Stimulated activated CD4-positive, alpha-beta T cell treated with anti-CD3 and anti-CD28 coated beads, Interleukin-12 subunit alpha, Interleukin-12 subunit beta, amount 100 ng/mL, for 48 hours (primary cell): ENCODE measurements at regions not wholly inside any gene's neighbourhood (a gene's known extent, or its start where the extent isn't known, plus 50 kb on each side); places are given as distances from the start of the nearest gene placed in this dataset.

ENCODE experiments used
- DNase-seq, 3 donors: peaks; one replicate each; pipeline ENCODE4 v3.0.0-alpha.2; 2020; ENCODE audit warnings: low read depth in 2 of 3, low spot score in 1 of 3

DNA sequence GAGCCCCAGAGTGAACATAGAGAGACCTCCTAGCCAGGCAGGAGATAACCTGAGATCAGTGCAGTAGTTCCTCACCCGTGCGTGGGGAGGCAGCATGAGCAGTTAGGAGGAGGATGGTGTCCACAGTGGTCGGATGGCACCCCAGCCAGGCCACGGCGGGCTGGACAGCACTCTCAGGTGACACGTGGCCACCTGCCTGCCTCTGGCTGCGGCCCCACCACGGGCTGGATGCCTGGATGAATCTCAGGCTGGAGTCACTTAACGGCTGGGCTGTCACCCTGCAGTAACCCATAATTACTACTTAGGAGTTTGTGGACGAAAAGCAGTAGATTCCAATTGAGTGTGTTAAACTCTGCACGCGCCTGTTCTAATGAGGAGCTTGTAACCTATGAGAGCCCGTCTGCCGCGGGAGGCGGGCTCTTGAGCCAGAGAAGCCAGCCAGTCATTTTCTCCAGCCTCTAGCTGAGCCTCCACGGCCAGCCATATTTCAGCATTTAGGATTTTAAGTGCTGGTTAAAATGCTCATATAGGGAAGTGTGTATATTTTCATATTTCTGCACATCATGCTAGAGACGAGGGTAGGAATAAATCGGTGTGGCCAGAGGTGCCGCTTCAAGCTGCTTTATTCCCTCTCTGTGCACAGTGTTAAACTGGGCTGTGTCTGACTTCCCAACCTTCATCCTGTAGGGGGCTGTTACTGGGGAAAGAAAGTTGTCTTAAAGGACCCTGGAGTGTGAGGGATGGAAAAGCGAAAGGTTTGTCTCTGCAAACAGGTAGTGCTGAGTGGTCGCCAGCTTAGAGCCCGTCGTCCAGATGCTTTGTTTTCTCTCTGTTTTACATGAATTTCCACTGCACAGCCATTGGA, 144.0 kb downstream of the GLI2 start:
- DNase-seq = no peak

DNA sequence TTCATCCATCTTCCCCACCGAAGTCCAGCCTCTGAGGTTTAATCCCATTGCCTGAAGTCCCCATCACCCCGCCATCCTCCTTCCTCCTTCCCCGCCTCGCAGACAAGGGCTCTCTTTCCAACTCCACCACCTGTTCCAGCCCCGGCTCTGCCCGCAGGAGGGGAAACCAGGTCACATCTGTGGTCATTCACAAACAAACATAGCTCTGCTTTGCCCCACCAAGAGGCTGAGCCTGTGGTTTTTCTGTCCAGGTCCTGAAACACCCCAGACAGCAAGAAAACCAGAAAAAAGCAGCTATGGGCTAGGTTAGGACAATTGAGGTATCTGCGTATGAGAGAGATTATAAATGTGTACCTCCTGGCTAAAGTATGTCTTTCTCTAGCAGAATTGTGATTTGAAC, 144.7 kb downstream of the GLI2 start:
- DNase-seq = no peak

DNA sequence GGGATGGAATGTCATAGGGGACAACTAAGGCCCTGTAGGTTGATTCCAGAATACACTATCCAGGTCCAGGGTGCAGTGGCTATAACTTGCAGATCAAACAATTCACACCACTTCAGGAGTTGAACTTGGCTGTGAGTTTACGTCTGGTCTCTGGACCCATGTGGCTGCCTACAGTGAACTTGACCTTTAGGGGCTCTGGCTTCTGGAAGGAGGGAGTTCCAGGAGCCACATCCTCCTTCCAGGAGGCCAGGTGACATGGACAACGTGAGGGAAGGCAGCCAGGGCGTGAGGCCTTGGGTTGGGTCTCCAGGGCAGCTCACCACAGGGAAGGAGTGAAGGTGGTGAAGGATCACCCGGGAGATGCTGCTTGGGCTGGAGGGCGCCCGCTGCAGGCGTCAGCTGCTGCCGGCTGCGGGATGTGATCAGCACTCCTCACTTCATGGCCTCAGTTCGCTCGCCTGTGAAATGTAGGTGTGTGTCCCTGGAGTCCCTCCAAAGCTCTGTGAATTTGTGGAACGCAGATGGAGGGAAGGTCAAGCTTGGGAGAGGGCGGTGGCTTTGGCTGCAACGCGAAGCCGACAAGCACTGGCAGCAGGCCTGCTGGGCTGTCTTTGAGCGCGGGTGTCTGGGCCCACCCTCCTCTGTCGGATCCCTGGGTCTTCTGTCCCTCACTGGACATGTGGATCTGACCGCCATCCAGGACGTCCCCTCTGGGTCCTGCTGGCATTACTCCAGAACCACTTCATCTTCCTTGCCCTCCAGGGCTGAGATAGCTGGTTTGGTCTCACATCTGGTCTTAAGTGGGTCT, 146.5 kb downstream of the GLI2 start:
- no peak for DNase-seq

DNA sequence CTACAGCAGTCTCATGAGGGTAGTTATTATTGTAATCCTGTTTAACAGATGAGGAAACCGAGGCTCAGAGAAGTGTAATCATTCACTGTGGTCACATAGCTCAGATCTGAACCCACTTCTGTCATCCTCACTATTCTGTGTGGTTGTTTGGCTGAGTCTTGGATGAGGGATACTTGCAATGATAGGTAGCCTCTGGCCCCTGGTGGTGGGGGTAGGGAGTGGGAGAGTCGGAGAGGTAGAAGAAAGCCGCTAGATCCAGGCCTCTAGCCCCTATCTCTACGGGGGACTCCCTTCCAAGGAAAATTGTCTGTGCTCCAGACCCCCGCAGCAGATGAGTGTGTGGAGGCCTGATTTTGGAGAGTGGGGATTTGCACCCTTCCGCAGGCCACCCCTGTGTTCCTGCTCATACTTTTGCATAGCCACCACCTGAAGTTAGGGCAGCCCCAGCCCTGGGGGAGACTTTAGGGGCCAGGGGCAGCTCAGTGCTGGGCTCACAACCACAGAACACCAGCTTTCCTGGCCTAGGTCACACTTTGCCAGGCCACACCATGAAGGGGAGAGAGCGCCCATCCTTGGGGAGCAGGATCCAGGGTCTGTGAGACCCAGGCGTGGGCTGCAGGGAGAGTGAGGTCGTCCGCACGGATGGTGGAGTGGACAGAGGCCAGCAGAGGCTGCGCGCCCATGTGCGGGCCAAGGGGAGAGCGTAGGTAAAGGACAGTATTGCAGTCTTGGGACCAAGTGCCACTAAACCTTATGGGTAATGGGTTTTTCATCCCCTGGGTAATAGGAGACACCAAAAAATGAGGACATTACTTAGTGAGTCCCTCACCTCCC, 148.2 kb downstream of the GLI2 start:
- DNase-seq = no peak

- no peak for DNase-seq
Measured at GRCh38 chr2:120884472-120885290, 149.0 kb downstream of the GLI2 start.

GRCh38 chr2:120885321-120885720, 149.7 kb downstream of the GLI2 start:
- DNase-seq = no peak

DNA sequence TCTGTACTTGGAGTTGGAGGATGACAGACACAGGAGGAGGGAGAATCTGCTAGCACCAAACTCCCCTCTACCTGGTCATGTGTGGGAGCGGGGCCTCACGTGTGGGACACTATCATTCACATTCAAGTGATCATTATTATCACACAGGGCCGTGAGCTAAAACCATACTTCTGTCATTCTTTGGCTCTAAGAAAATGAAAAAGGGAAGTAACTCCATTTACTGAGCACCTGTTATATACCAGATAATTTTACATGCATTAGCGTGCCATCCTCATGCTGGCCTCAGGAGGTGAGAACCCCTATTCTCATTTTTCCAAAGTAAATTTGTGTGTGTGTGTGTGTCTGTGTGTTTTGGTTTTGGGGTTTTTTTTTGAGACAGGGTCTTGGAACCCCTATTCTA, 150.1 kb downstream of the GLI2 start:
- no peak for DNase-seq

GRCh38 chr2:120886534-120887319, 151.1 kb downstream of the GLI2 start:
- DNase-seq = no peak

- DNase-seq = no peak
Measured at GRCh38 chr2:120887320-120887697, 151.6 kb downstream of the GLI2 start.

DNA sequence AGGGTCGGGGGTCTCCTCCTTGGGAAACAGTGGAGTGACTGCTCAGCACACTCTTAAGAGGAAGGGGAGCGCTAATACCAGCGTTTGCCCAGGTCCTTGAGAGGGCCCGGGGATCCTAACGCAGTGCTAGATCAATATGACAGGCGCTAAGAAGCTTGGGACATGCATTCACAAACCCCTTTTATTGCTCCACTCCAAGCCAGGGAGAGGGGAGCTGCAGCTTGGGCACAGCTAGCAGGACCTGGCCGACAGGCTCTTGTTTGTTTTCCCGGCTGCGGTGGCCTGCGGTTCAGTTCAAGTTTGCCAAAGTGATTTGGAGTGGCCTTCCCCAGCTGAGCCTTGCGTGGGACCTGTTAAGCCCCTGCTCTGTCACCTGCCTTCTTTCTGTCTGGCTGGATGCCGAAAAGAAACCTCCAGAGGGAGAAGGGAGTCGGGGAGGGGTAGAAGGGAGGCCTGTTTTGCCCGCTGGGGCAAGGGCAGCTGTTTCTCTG, 152.1 kb downstream of the GLI2 start:
- DNase-seq = no peak

- no peak for DNase-seq
Measured at GRCh38 chr2:120888851-120889250, 153.2 kb downstream of the GLI2 start.

DNA sequence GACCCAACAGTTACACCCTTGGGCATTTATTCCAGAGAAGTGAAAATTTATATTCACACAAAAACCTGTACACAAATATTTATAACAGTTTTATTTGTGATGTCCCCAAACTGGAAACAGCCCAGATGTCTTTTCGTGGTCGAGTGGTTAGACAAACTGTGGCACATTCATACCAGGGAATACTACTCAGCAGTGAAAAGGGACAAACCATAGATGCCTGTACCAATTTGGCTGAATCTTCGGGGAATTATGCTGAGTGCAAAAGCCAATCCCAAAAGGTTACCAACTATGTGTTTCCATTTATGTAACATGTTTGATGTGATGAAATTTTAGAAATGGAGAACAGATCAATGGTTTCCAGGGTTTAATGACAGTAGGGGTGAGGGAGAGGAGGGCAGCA, 154.3 kb downstream of the GLI2 start:
- DNase-seq = no peak

- DNase-seq = no peak
Measured at GRCh38 chr2:120890566-120891360, 155.1 kb downstream of the GLI2 start.

GRCh38 chr2:120892271-120892966, 156.8 kb downstream of the GLI2 start:
- no peak for DNase-seq

DNA sequence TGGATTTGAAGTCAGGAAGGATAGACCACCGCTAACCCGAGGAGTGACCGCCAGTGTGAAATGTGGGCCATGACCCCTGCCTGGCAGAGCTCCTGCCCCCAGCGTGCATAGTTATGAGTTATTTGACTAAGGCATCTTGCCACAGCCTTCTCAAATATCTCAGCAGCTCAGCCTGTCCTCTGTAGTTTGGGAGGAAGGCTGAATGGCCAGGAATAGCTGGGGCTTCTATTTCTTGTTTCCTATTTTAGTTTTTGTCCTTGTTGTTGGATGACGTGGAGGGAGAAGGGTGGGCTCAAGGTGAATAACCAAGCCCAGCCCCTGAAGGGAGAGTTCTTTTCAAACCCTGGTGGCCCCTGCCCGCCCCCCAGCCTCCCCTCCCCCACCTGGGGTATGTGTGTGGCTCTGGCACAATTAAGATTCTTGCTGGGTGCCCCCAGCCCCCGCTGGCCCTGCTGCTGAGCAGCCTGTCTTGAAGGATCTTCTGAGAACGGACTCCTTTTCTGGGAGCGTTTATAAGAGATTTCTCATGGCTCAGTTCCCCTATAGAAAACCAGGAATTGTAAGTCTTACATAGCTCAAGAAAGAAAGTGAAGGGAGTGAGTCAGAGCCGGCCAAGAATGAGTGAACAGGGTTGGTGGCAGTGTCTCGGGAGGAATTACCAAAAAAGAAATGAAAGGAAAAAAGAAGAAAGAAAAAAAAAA, 157.4 kb downstream of the GLI2 start:
- no peak for DNase-seq

GRCh38 chr2:120893811-120894584, 158.3 kb downstream of the GLI2 start:
- DNase-seq = no peak

GRCh38 chr2:120894966-120895365, 159.3 kb downstream of the GLI2 start:
- DNase-seq = no peak
